SK-N-MC (cell line): ENCODE measurements at regions not wholly inside any gene's neighbourhood (a gene's known extent, or its start where the extent isn't known, plus 50 kb on each side); places are given as distances from the start of the nearest gene placed in this dataset.

Source experiments
- DNase-seq: peaks from one replicate; pipeline ENCODE4 v3.0.0-alpha.2; 2011; ENCODE audit warnings: low read depth, low spot score
- H3K27ac ChIP-seq: fragments of 200-600 bp; sonication (generic); 2 replicates; pipeline ENCODE4 v1.5.1; 2016; ENCODE audit warnings: mixed run types
- H3K36me3 ChIP-seq: fragments of 200-600 bp; sonication (generic); 2 replicates; pipeline ENCODE4 v1.6.1; 2017; ENCODE audit warnings: antibody characterized with exemption, low read length, mixed read lengths; ENCODE audit not compliant: insufficient read depth
- H3K4me3 ChIP-seq: fragments of 200-600 bp; sonication (generic); 2 replicates; pipeline ENCODE4 v1.5.1; 2016
- H3K9ac ChIP-seq: fragments of 200-600 bp; sonication (generic); 2 replicates; pipeline ENCODE4 v1.8.0; 2017; ENCODE audit warnings: mixed run types, mixed read lengths; ENCODE audit not compliant: insufficient read length
- H3K9me3 ChIP-seq: fragments of 200-600 bp; sonication (generic); 2 replicates; pipeline ENCODE4 v1.6.1; 2017; ENCODE audit warnings: low read depth, mild to moderate bottlenecking, antibody characterized with exemption, low read length, moderate library complexity, mixed read lengths
- EZH2 ChIP-seq: fragments of 200-600 bp; sonication (generic); IDR thresholded peaks from one replicate; pipeline ENCODE4 v1.6.1; 2017; ENCODE audit warnings: antibody characterized with exemption
- FOXP2 ChIP-seq: optimal IDR thresholded peaks from 2 replicates; pipeline ENCODE3; 2011; ENCODE audit warnings: mild to moderate bottlenecking, moderate library complexity; ENCODE audit not compliant: insufficient read depth; ENCODE audit errors: extremely low read length, control extremely low read depth
- POLR2AphosphoS5 ChIP-seq: IDR thresholded peaks from 2 replicates; pipeline ENCODE4 v1.6.1; 2012; ENCODE audit warnings: mild to moderate bottlenecking, low read depth, low read length, borderline replicate concordance

- Histone ChIP-seq H3K27ac (no peak overlapping the region), H3K36me3 (peaks cover 36% of the 10 kb centered on the region), H3K9ac (no peak overlapping the region), H3K9me3 (no peaks in the 10 kb centered on the region), H3K4me3 (no peak overlapping the region)
- no peak for DNase-seq
- TF ChIP-seq POLR2AphosphoS5 (no peak), EZH2 (no peak), FOXP2 (no peak)
These were observed 106.6 kb downstream of the NCOR2 start for GRCh38 chr12:124460771-124461170.

GRCh38 chr12:124459852-124460645 is 107.4 kb downstream of the NCOR2 start:
- Histone ChIP-seq H3K4me3 (no peak overlapping the region), H3K36me3 (peaks cover 30% of the 10 kb centered on the region; the same call in 1 of the 2 replicates), H3K27ac (no peak overlapping the region), H3K9ac (no peak overlapping the region), H3K9me3 (no peaks in the 10 kb centered on the region)
- TF ChIP-seq FOXP2, result no peak
- no peak for TF ChIP-seq POLR2AphosphoS5
- no peak for TF ChIP-seq EZH2
- DNase-seq, result no peak

- no peak overlapping the region for H3K27ac ChIP-seq
- no peaks in the 10 kb centered on the region for H3K9me3 ChIP-seq
- DNase-seq, result no peak
- no peak overlapping the region for H3K9ac ChIP-seq
- TF ChIP-seq POLR2AphosphoS5, result no peak
- TF ChIP-seq FOXP2, result no peak
- no peak for TF ChIP-seq EZH2
- peaks cover 29% of the 10 kb centered on the region; the same call in 1 of the 2 replicates for H3K36me3 ChIP-seq
- H3K4me3 ChIP-seq, result no peak overlapping the region
These were observed 108.2 kb downstream of the NCOR2 start for GRCh38 chr12:124458992-124459851.

- Histone ChIP-seq H3K4me3 (no peak overlapping the region), H3K36me3 (peaks cover 28% of the 10 kb centered on the region; the same call in 1 of the 2 replicates), H3K27ac (no peak overlapping the region), H3K9me3 (no peaks in the 10 kb centered on the region), H3K9ac (no peak overlapping the region)
- DNase-seq, result no peak
- no peak for TF ChIP-seq FOXP2
- no peak for TF ChIP-seq EZH2
- TF ChIP-seq POLR2AphosphoS5, result no peak
These were observed 109.0 kb downstream of the NCOR2 start for GRCh38 chr12:124458220-124458991.

GRCh38 chr12:124457287-124458219 is 109.9 kb downstream of the NCOR2 start:
- Histone ChIP-seq H3K4me3 (no peak overlapping the region), H3K9ac (no peak overlapping the region), H3K27ac (no peak overlapping the region), H3K9me3 (no peaks in the 10 kb centered on the region), H3K36me3 (peaks cover 28% of the 10 kb centered on the region; the same call in 1 of the 2 replicates)
- no peak for TF ChIP-seq POLR2AphosphoS5
- TF ChIP-seq EZH2, result no peak
- no peak for TF ChIP-seq FOXP2
- peak; percentile 26 for DNase-seq

GRCh38 chr12:124456652-124457152 is 110.7 kb downstream of the NCOR2 start:
- no peak for TF ChIP-seq FOXP2
- TF ChIP-seq EZH2, result no peak
- no peak for TF ChIP-seq POLR2AphosphoS5
- Histone ChIP-seq H3K9ac (no peak overlapping the region), H3K36me3 (peaks cover 22% of the 10 kb centered on the region; the same call in 1 of the 2 replicates), H3K27ac (no peak overlapping the region), H3K9me3 (no peaks in the 10 kb centered on the region), H3K4me3 (no peak overlapping the region)
- DNase-seq, result no peak

GRCh38 chr12:124456133-124456651 is 111.2 kb downstream of the NCOR2 start:
- Histone ChIP-seq H3K4me3 (no peak overlapping the region), H3K36me3 (peaks cover 20% of the 10 kb centered on the region; the same call in 1 of the 2 replicates), H3K9ac (no peak overlapping the region), H3K9me3 (no peaks in the 10 kb centered on the region), H3K27ac (no peak overlapping the region)
- TF ChIP-seq EZH2 (no peak), POLR2AphosphoS5 (no peak), FOXP2 (no peak)
- no peak for DNase-seq
